ENCODE measurements at regions not wholly inside any gene's neighbourhood (a gene's known extent, or its start where the extent isn't known, plus 50 kb on each side); places are given as distances from the start of the nearest gene placed in this dataset.

GRCh38 chr4:45527160-45527559 lies 596.7 kb downstream of the GABRG1 start:
- Histone ChIP-seq H3K36me3 (no peaks in the 10 kb centered on the region), H3K27me3 (no peaks in the 10 kb centered on the region), H3K4me1 (no peaks in the 10 kb centered on the region), H3K27ac (no peak overlapping the region), H3K4me3 (no peak overlapping the region), H3K9me3 (no peaks in the 10 kb centered on the region)
- no peak for TF ChIP-seq CTCF (IDR thresholded peaks at IDR 0.05)
- no peak for DNase-seq (ENCODE audit: low spot score)

GRCh38 chr4:45518832-45519231 lies 605.0 kb downstream of the GABRG1 start:
- H3K27me3 ChIP-seq: no peaks in the 10 kb centered on the region
- no peaks in the 10 kb centered on the region for H3K9me3 ChIP-seq
- DNase-seq (ENCODE audit: low spot score): no peak
- H3K4me1 ChIP-seq: no peaks in the 10 kb centered on the region
- no peak overlapping the region for H3K27ac ChIP-seq
- TF ChIP-seq CTCF (IDR thresholded peaks at IDR 0.05): no peak
- H3K4me3 ChIP-seq: no peak overlapping the region
- H3K36me3 ChIP-seq: no peaks in the 10 kb centered on the region

GRCh38 chr4:45502471-45502870 lies 621.4 kb downstream of the GABRG1 start:
- TF ChIP-seq CTCF (IDR thresholded peaks at IDR 0.05): no peak
- H3K9me3 ChIP-seq: no peaks in the 10 kb centered on the region

GRCh38 chr4:45484740-45485139 lies 639.1 kb downstream of the GABRG1 start:
- no peak overlapping the region for H3K27ac ChIP-seq
- H3K4me1 ChIP-seq: no peaks in the 10 kb centered on the region
- H3K9me3 ChIP-seq: no peaks in the 10 kb centered on the region
- no peak for TF ChIP-seq CTCF (IDR thresholded peaks at IDR 0.05)
- no peaks in the 10 kb centered on the region for H3K27me3 ChIP-seq
- no peaks in the 10 kb centered on the region for H3K36me3 ChIP-seq
- no peak overlapping the region for H3K4me3 ChIP-seq
- no peak for DNase-seq (ENCODE audit: low spot score)

More at GRCh38 chr4:45502471-45502870, 621.4 kb downstream of the GABRG1 start:
- no peak for DNase-seq (ENCODE audit: low spot score)
- Histone ChIP-seq H3K27ac (no peak overlapping the region), H3K27me3 (no peaks in the 10 kb centered on the region), H3K4me3 (no peak overlapping the region), H3K36me3 (no peaks in the 10 kb centered on the region), H3K4me1 (no peaks in the 10 kb centered on the region)

GRCh38 chr4:45482346-45482745 lies 641.5 kb downstream of the GABRG1 start:
- no peak for TF ChIP-seq CTCF (IDR thresholded peaks at IDR 0.05)
- Histone ChIP-seq H3K27me3 (no peaks in the 10 kb centered on the region), H3K4me3 (no peak overlapping the region), H3K9me3 (no peaks in the 10 kb centered on the region), H3K36me3 (no peaks in the 10 kb centered on the region), H3K4me1 (no peaks in the 10 kb centered on the region), H3K27ac (no peak overlapping the region)
- no peak for DNase-seq (ENCODE audit: low spot score)

GRCh38 chr4:45477311-45477733 lies 646.5 kb downstream of the GABRG1 start:
- TF ChIP-seq CTCF (IDR thresholded peaks at IDR 0.05): no peak
- no peak overlapping the region for H3K27ac ChIP-seq
- no peaks in the 10 kb centered on the region for H3K36me3 ChIP-seq
- H3K4me3 ChIP-seq: no peak overlapping the region
- H3K4me1 ChIP-seq: no peaks in the 10 kb centered on the region
- DNase-seq (ENCODE audit: low spot score): no peak
- H3K27me3 ChIP-seq: no peaks in the 10 kb centered on the region
- H3K9me3 ChIP-seq: no peaks in the 10 kb centered on the region
